WTC11 (cell line): ENCODE measurements at regions not wholly inside any gene's neighbourhood (a gene's known extent, or its start where the extent isn't known, plus 50 kb on each side); places are given as distances from the start of the nearest gene placed in this dataset.

ENCODE experiments used
- ATAC-seq: fragments of 200-7000 bp; cut with Tn5 transposase; 2 replicates; pipeline ENCODE4 v1.10.0; 2021; ENCODE audit warnings: mild to moderate bottlenecking, moderate library complexity
- CTCF ChIA-PET: fragments of 300-600 bp; sonication (Branson Sonifier 250); formaldehyde crosslinking; loops from one replicate; lab custom pipeline; 2021; ENCODE audit warnings: antibody characterized with exemption; lab: Charles Lee
- POLR2A ChIA-PET: fragments of 350-600 bp; sonication (Branson Sonifier 250); formaldehyde crosslinking; loops from one replicate; lab custom pipeline; 2021; ENCODE audit warnings: antibody characterized with exemption; lab: Charles Lee
- DNase-seq: peaks from one replicate; pipeline ENCODE4 v3.0.0; 2021; ENCODE audit warnings: low spot score
- H3K27ac Mint-ChIP-seq: 2 replicates; pipeline ENCODE4 v1.8.0; 2021; ENCODE audit warnings: mixed read lengths
- H3K27me3 Mint-ChIP-seq: 2 replicates; pipeline ENCODE4 v1.8.0; 2021; ENCODE audit warnings: low read depth, mild to moderate bottlenecking, moderate library complexity, mixed read lengths
- H3K36me3 Mint-ChIP-seq: 2 replicates; pipeline ENCODE4 v1.8.0; 2021; ENCODE audit warnings: mixed read lengths
- H3K4me1 Mint-ChIP-seq: 2 replicates; pipeline ENCODE4 v1.8.0; 2022; ENCODE audit warnings: mixed read lengths
- H3K4me3 Mint-ChIP-seq: 2 replicates; pipeline ENCODE4 v1.8.0; 2021; ENCODE audit warnings: mild to moderate bottlenecking, moderate library complexity, mixed read lengths
- H3K9me3 Mint-ChIP-seq: 2 replicates; pipeline ENCODE4 v1.8.0; 2021; ENCODE audit warnings: mixed read lengths
- MAX ChIP-seq: sonication (generic); formaldehyde crosslinking; IDR thresholded peaks from 2 replicates; pipeline ENCODE4 v1.8.0; 2022; ENCODE audit warnings: mild to moderate bottlenecking, missing genetic modification reagents
- NFYB ChIP-seq: sonication (generic); formaldehyde crosslinking; conservative IDR thresholded peaks from 2 replicates; pipeline ENCODE4 v1.8.0; 2022; ENCODE audit warnings: low read depth, missing genetic modification reagents
- NR1H2 ChIP-seq: sonication (generic); formaldehyde crosslinking; IDR thresholded peaks from 2 replicates; pipeline ENCODE4 v1.9.0; 2021; ENCODE audit warnings: mild to moderate bottlenecking, moderate library complexity, missing genetic modification reagents
- OVOL2 ChIP-seq: fragments of 250-450 bp; sonication (Bioruptor Pico); IDR thresholded peaks from 2 replicates; pipeline ENCODE4 v1.9.0; 2021; ENCODE audit warnings: mild to moderate bottlenecking, borderline replicate concordance
- PRRX2 ChIP-seq: fragments of 250-450 bp; sonication (Bioruptor Pico); IDR thresholded peaks from 2 replicates; pipeline ENCODE4 v1.8.0; 2021; ENCODE audit warnings: mild to moderate bottlenecking
- TEAD1 ChIP-seq: sonication (generic); formaldehyde crosslinking; IDR thresholded peaks from 2 replicates; pipeline ENCODE4 v1.8.0; 2022; ENCODE audit warnings: mild to moderate bottlenecking, missing genetic modification reagents
- USF2 ChIP-seq: sonication (generic); formaldehyde crosslinking; IDR thresholded peaks from 2 replicates; pipeline ENCODE4 v1.8.1; 2023; ENCODE audit warnings: mild to moderate bottlenecking, missing genetic modification reagents, moderate library complexity
- ZNF281 ChIP-seq: sonication (generic); formaldehyde crosslinking; IDR thresholded peaks from 2 replicates; pipeline ENCODE4 v1.8.0; 2023; ENCODE audit warnings: mild to moderate bottlenecking, missing genetic modification reagents
- ZNF396 ChIP-seq: fragments of 250-450 bp; sonication (Bioruptor Pico); IDR thresholded peaks from 2 replicates; pipeline ENCODE4 v1.8.0; 2021; ENCODE audit warnings: mild to moderate bottlenecking, moderate library complexity, borderline replicate concordance
- TF ChIP-seq, protein P1 (sequence below): sonication (generic); formaldehyde crosslinking; IDR thresholded peaks from 2 replicates; pipeline ENCODE4 v1.8.1; 2022; ENCODE audit warnings: mild to moderate bottlenecking, missing genetic modification reagents, moderate library complexity, borderline replicate concordance
- TF ChIP-seq, protein P2 (sequence below): sonication (generic); formaldehyde crosslinking; IDR thresholded peaks from 2 replicates; pipeline ENCODE4 v1.8.1; 2023; ENCODE audit warnings: mild to moderate bottlenecking, missing genetic modification reagents, borderline replicate concordance
- TF ChIP-seq, protein P3 (sequence below): fragments of 250-450 bp; sonication (Bioruptor Pico); IDR thresholded peaks from 2 replicates; pipeline ENCODE4 v1.9.0; 2021; ENCODE audit warnings: moderate library complexity, mild to moderate bottlenecking, inconsistent platforms, borderline replicate concordance
- TF ChIP-seq, protein P4 (sequence below): sonication (generic); formaldehyde crosslinking; IDR thresholded peaks from 2 replicates; pipeline ENCODE4 v1.8.0; 2023; ENCODE audit warnings: missing genetic modification reagents, mild to moderate bottlenecking, borderline replicate concordance

- peaks cover 3% of the 10 kb centered on the region; the same call in 1 of the 2 replicates for H3K4me1 Mint-ChIP-seq
- H3K27ac Mint-ChIP-seq, result no peak overlapping the region
- ATAC-seq, result no peak
- POLR2A ChIA-PET, result no interaction called here
- H3K27me3 Mint-ChIP-seq, result no peaks in the 10 kb centered on the region
- TF ChIP-seq, protein P1, sequence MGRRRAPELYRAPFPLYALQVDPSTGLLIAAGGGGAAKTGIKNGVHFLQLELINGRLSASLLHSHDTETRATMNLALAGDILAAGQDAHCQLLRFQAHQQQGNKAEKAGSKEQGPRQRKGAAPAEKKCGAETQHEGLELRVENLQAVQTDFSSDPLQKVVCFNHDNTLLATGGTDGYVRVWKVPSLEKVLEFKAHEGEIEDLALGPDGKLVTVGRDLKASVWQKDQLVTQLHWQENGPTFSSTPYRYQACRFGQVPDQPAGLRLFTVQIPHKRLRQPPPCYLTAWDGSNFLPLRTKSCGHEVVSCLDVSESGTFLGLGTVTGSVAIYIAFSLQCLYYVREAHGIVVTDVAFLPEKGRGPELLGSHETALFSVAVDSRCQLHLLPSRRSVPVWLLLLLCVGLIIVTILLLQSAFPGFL (CRISPR knock-in tag), result no peak
- TF ChIP-seq, all 79 proteins: peak for 0
- H3K4me3 Mint-ChIP-seq, result no peak overlapping the region
- no peak for DNase-seq
- no peaks in the 10 kb centered on the region for H3K36me3 Mint-ChIP-seq
- CTCF ChIA-PET, result no interaction called here
- H3K9me3 Mint-ChIP-seq, result no peaks in the 10 kb centered on the region
Measured at GRCh38 chr1:87236585-87236984, 92.1 kb upstream of the LMO4 start.

- Mint-ChIP-seq H3K36me3 (no peaks in the 10 kb centered on the region), H3K27ac (no peak overlapping the region), H3K9me3 (no peaks in the 10 kb centered on the region), H3K27me3 (no peaks in the 10 kb centered on the region), H3K4me3 (no peak overlapping the region)
- ATAC-seq, result no peak
- no peak for TF ChIP-seq ZNF281
- no peak for TF ChIP-seq TEAD1 (CRISPR knock-in tag)
- no peak for TF ChIP-seq ZNF396 (CRISPR knock-in tag)
- TF ChIP-seq MAX (CRISPR knock-in tag), result no peak
- TF ChIP-seq NFYB, result no peak
- TF ChIP-seq, protein P2, sequence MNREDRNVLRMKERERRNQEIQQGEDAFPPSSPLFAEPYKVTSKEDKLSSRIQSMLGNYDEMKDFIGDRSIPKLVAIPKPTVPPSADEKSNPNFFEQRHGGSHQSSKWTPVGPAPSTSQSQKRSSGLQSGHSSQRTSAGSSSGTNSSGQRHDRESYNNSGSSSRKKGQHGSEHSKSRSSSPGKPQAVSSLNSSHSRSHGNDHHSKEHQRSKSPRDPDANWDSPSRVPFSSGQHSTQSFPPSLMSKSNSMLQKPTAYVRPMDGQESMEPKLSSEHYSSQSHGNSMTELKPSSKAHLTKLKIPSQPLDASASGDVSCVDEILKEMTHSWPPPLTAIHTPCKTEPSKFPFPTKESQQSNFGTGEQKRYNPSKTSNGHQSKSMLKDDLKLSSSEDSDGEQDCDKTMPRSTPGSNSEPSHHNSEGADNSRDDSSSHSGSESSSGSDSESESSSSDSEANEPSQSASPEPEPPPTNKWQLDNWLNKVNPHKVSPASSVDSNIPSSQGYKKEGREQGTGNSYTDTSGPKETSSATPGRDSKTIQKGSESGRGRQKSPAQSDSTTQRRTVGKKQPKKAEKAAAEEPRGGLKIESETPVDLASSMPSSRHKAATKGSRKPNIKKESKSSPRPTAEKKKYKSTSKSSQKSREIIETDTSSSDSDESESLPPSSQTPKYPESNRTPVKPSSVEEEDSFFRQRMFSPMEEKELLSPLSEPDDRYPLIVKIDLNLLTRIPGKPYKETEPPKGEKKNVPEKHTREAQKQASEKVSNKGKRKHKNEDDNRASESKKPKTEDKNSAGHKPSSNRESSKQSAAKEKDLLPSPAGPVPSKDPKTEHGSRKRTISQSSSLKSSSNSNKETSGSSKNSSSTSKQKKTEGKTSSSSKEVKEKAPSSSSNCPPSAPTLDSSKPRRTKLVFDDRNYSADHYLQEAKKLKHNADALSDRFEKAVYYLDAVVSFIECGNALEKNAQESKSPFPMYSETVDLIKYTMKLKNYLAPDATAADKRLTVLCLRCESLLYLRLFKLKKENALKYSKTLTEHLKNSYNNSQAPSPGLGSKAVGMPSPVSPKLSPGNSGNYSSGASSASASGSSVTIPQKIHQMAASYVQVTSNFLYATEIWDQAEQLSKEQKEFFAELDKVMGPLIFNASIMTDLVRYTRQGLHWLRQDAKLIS (CRISPR knock-in tag), result no peak
- TF ChIP-seq, all 79 proteins: peak for 0
- ChIA-PET POLR2A (no interaction called here), CTCF (interaction anchor here (1.2 kb wide), 1 partner anchor 20 kb away, joined by 3 read pairs; no protein-coding TSS in a partner anchor)
- DNase-seq, result no peak
- peaks cover 3% of the 10 kb centered on the region; the same call in 1 of the 2 replicates for H3K4me1 Mint-ChIP-seq
Measured at GRCh38 chr1:87239997-87240605, 88.6 kb upstream of the LMO4 start.

DNA sequence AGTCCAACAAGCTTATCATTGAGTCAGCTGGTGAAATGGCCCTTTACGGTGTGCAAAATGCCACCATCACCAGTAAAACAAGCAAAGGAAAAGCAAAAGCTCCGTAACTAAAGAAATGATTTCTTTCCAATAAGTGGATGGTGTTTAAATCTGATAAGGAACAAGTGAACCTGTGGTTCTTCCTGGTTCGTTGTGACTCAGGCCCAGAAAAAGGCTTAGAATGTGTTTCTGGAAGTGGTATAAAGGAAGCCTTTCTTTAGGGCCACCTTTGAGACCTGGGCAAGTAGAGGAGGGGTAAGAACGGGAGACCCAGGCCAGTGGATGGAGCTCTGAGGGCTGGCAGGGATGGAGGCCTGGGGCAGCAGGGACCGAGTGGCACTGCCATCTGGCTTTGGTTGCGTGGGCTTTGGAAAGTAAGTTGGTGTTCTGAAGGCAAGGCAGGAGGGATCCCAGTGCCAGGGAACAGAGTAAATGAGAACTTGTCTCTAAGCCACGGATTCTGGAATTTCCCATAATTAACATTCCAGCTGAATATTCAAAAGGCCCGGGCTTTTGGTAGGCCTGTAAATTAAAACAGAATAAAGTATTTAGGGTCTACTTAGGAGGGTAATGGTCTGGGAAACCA, 87.9 kb upstream of the LMO4 start:
- CTCF ChIA-PET, result interaction anchor here (1.2 kb wide), 1 partner anchor 21 kb away, joined by 3 read pairs; no protein-coding TSS in a partner anchor
- H3K9me3 Mint-ChIP-seq, result no peaks in the 10 kb centered on the region
- no peaks in the 10 kb centered on the region for H3K36me3 Mint-ChIP-seq
- H3K27ac Mint-ChIP-seq, result no peak overlapping the region
- no peaks in the 10 kb centered on the region for H3K27me3 Mint-ChIP-seq
- H3K4me3 Mint-ChIP-seq, result no peak overlapping the region
- POLR2A ChIA-PET, result no interaction called here
- H3K4me1 Mint-ChIP-seq, result peaks cover 3% of the 10 kb centered on the region; the same call in 1 of the 2 replicates
- DNase-seq, result no peak
- no peak for ATAC-seq
- TF ChIP-seq OVOL2, result no peak
- TF ChIP-seq USF2, result no peak
- TF ChIP-seq, protein P3, sequence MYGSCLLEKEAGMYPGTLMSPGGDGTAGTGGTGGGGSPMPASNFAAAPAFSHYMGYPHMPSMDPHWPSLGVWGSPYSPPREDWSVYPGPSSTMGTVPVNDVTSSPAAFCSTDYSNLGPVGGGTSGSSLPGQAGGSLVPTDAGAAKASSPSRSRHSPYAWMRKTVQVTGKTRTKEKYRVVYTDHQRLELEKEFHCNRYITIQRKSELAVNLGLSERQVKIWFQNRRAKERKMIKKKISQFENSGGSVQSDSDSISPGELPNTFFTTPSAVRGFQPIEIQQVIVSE (CRISPR knock-in tag), result no peak
- TF ChIP-seq, protein P4, sequence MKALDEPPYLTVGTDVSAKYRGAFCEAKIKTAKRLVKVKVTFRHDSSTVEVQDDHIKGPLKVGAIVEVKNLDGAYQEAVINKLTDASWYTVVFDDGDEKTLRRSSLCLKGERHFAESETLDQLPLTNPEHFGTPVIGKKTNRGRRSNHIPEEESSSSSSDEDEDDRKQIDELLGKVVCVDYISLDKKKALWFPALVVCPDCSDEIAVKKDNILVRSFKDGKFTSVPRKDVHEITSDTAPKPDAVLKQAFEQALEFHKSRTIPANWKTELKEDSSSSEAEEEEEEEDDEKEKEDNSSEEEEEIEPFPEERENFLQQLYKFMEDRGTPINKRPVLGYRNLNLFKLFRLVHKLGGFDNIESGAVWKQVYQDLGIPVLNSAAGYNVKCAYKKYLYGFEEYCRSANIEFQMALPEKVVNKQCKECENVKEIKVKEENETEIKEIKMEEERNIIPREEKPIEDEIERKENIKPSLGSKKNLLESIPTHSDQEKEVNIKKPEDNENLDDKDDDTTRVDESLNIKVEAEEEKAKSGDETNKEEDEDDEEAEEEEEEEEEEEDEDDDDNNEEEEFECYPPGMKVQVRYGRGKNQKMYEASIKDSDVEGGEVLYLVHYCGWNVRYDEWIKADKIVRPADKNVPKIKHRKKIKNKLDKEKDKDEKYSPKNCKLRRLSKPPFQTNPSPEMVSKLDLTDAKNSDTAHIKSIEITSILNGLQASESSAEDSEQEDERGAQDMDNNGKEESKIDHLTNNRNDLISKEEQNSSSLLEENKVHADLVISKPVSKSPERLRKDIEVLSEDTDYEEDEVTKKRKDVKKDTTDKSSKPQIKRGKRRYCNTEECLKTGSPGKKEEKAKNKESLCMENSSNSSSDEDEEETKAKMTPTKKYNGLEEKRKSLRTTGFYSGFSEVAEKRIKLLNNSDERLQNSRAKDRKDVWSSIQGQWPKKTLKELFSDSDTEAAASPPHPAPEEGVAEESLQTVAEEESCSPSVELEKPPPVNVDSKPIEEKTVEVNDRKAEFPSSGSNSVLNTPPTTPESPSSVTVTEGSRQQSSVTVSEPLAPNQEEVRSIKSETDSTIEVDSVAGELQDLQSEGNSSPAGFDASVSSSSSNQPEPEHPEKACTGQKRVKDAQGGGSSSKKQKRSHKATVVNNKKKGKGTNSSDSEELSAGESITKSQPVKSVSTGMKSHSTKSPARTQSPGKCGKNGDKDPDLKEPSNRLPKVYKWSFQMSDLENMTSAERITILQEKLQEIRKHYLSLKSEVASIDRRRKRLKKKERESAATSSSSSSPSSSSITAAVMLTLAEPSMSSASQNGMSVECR (CRISPR knock-in tag), result no peak
- no peak for TF ChIP-seq NR1H2 (CRISPR knock-in tag)
- TF ChIP-seq PRRX2 (CRISPR knock-in tag), result no peak
